GM18520 (cell line): ENCODE measurements at regions not wholly inside any gene's neighbourhood (a gene's known extent, or its start where the extent isn't known, plus 50 kb on each side); places are given as distances from the start of the nearest gene placed in this dataset.
"Not testable (repeated sequence)": the region's sequence is repeated elsewhere in the genome, so short reads cannot be mapped to it uniquely, and the experiment has no call there.

Experiments used
- ATAC-seq: cut with Tn5 transposase; IDR thresholded peaks from one replicate; pipeline ENCODE4 v1.9.1; 2021; ENCODE audit not compliant: unreplicated experiment

GRCh38 chr12:24679126-24679525 lies 269.8 kb downstream of the BCAT1 start:
- no peak for ATAC-seq

GRCh38 chr12:24678436-24678835 lies 270.5 kb downstream of the BCAT1 start:
- ATAC-seq = no peak

- no peak for ATAC-seq
Observed at GRCh38 chr12:24668563-24668962, 280.3 kb downstream of the BCAT1 start.

DNA sequence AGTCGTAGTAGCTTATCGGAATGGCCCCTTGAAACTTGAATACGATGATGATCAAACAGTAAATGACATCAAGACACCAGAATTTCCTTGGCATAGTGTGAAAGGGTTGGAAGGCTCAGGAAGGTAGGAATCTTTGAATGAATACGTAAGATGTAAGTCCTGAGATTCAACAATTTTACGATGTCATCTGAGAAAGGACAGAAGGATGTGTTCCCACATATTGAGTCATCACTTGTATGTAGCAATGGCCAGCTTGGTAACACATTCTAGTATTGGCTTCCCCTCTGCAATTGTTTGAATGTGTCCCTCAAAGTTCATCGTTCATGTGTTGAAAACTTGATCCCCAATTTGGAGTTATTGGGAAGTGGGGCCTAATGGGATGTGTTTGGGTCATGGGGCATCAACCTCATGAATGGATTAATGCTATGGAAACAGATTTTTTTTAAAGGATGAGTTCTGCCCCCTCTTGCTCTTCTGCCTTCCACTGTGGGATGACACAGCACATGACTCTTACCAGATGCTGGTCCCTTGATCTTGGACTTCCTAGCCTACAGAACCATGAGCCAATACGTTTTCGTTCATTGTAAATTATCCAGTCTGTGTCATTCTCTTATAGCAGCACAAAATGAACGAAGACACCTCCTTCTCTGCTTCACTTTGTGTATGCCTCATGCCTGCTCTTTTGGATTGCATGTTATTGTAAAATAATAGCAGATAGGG lies 284.6 kb downstream of the BCAT1 start:
- no peak for ATAC-seq

DNA sequence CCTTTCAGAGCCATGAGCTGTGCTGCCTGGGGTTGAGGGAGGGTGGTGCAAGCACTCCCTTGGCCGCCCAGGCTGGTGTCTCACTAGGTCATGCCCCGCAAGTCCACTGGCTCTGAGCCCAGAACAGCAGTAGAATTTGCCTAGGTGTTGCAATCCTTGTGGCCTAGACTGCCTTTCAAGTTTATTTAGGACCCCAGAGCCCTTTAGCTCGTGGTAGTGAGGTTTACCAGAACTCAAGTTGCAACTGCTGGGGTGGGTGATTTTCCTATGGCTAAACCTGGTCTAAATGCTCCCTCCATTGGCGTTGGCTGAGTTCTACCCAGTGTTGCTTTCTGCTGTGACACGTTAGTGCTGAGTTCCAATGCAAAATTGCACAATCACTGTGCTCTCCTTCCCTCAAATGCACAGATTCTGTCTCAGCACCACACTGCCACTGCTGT lies 287.2 kb downstream of the BCAT1 start:
- no peak for ATAC-seq

- ATAC-seq = no peak
Observed at GRCh38 chr12:24659016-24659415, 289.9 kb downstream of the BCAT1 start.

- ATAC-seq = not testable (repeated sequence)
Observed at GRCh38 chr12:24654344-24654743, 294.6 kb downstream of the BCAT1 start.

DNA sequence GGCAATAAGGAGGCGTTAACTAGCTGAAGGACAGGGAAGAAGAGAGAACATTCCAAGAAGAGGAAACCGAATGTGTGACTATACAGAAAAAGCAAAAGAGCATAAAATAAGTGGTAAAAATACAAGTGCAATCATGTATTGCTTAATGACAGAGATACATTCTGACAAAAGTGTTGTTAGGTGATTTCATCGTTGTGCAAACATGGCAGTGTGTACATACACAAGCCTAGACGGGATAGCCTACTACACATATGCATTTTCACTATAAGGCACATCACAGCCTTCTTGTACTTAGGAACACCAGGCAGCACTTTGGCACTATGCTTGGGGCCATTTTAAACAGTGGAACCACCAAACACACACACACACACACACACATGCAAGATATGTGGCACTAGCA lies 299.3 kb downstream of the BCAT1 start:
- ATAC-seq = no peak

- no peak for ATAC-seq
Observed at GRCh38 chr12:24649209-24649608, 299.7 kb downstream of the BCAT1 start.

DNA sequence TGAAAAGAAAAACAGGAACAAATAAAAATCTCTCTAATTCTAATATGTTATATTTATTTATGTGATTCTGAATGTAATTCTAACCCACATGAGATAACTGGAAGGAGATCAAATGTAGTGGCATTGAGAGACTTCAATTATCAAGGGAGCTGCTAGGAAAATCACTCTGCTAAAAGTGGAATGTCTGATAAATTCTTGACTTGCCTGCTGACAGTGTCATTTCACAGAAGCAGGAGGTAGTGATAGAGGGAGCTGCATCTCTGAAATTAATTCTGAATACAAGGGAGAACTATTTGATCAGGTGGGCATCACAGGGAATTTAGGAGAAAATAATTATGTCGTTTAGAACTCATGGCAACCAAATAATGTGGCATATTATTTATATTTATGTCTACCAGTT lies 303.6 kb downstream of the BCAT1 start:
- no peak for ATAC-seq

- no peak for ATAC-seq
Observed at GRCh38 chr12:24643120-24644119, 305.5 kb downstream of the BCAT1 start.

GRCh38 chr12:24639641-24640040 lies 309.3 kb downstream of the BCAT1 start:
- no peak for ATAC-seq

- no peak for ATAC-seq
Observed at GRCh38 chr12:24632466-24632865, 316.4 kb downstream of the BCAT1 start.

- ATAC-seq = no peak
Observed at GRCh38 chr12:24631676-24632426, 317.1 kb downstream of the BCAT1 start.

DNA sequence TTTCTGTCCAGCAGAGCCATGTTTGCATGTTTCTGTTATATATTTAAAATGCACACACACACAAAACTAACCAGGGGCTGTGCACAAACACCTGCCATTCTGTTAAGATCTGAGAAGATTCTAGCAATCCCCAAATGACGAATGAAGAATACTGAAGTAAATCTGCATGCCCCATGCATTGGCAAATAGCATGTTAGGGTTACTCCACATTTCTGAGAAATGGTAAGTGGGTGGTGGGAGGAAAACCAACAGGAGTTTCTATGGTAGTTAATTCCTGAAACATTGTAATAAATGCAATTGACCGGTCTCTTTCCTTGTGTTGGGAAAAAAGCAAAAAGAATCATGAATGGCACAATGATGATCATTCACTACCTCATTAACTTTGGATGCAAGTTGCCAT lies 318.0 kb downstream of the BCAT1 start:
- no peak for ATAC-seq

DNA sequence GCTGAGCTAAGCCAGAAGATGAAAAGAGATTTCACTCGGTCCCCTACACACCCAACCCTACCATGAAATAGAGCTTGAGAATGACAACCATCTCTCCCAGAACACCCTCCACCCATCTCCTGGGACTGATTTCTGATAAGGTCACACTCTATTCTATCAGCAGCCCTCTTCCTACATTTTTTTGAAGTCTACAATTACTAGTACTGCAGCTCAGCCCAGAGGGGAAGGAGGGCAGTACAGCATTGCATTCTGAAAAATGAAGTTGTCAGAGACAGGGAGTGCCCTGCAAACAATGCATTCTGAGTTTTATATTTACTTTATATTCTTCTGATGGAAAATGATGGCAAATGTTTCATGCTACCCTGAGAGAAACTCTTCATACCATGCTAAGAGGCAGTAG lies 318.5 kb downstream of the BCAT1 start:
- no peak for ATAC-seq

DNA sequence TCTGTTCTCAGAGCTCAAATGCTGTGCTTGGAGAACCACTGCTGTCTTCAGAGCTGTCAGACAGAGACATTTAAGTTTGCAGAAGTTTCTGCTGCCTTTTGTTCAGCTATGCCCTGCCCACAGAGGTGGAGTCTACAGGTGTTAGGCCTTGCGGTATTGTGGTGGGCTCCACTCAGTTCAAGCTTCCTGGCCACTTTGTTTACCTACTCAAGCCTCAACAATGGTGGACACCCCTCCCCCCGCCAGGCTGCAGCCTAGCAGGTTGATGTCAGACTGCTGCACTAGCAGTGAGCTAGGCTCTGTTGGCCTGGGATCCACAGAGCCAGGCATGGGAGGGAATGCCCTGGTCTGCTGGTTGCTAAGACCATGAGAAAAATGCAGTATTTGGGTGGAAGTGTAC lies 323.8 kb downstream of the BCAT1 start:
- no peak for ATAC-seq

DNA sequence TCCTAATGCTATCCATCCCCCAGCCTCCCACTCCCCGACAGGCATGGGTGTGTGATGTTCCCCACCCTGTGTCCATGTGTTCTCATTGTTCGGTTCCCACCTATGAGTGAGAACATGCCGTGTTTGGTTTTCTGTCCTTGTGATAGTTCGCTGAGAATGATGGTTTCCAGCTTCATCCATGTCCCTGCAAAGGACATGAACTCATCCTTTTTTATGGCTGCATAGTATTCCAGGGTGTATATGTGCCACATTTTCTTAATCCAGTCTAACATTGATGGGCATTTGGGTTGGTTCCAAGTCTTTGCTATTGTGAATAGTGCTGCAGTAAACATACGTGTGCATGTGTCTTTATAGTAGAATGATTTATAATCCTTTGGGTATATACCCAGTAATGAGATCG lies 328.9 kb downstream of the BCAT1 start:
- ATAC-seq = not testable (repeated sequence)

DNA sequence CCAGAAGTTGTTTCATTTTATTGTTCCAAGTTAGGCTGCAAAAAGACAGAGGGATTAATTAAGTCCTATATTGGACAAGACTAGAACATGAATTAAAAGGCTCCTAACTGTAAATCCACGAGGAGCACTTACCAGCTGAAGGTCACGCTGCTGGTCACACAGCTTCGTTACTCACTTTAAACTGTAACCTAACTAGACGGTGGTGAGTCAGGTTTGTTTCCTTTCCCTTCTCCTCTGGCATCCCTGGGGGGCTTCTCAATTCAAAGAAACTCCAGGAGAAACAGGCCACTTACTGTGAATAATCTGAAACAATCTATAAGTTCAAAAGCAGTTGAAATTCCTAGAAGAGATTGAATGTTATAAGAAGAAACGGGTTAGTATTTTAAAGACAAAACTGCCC lies 331.4 kb downstream of the BCAT1 start:
- no peak for ATAC-seq

DNA sequence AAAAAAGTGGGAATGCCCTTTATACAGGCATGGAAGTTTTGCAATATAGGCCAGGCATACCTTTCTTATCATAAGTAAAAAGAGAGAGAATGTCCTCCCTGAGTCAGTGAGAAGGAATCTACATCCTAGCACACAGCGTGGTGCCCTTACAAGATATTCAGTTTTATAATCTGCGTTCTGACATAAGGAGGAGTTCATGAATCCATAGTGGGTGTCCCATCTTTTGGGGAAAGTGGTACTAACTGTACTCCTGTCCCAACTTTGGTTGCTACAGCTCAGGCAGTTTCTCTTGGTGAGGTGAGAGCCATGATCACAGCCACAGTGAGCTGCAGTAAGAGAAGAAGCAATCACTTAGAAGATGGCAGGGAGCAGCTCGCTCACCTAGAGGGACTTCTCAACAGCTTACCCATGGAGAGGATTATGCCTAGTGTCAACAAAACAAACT lies 332.9 kb downstream of the BCAT1 start:
- no peak for ATAC-seq

DNA sequence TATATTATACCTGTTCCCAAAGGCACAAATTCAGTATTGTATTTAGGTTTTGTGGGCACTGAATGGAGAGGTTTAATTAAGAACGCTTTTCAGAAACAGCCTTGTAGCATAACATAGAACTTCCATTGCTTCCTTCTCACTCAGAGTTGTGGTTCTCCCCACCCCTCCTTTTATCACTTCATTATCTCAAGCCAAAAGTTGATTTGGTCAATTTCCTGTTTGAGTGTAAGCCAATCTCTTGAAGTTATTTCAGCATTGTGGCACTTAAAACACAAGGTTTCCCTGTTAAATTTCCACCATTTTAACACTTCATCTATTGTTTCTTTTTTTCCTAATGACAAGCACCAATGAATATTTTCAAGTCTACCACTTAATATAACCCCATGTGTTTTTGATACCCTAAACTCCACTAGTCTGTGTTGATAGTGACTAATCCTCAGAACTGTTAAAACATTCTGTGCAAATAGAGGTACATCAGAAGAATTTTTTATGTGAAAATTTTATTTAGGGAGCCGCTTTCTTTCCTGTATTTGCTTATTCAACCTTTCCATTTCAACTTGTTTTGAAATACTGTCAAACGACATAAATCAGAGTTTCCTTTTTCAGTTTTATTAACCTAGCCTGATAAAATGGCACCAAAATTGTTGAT lies 340.1 kb downstream of the BCAT1 start:
- no peak for ATAC-seq
